PFSK-1 (cell line): ENCODE measurements at regions not wholly inside any gene's neighbourhood (a gene's known extent, or its start where the extent isn't known, plus 50 kb on each side); places are given as distances from the start of the nearest gene placed in this dataset.

Experiments used
- FOXP2 ChIP-seq: optimal IDR thresholded peaks from 2 replicates; pipeline ENCODE3; 2011; ENCODE audit warnings: borderline replicate concordance, control low read depth, inconsistent platforms; ENCODE audit not compliant: insufficient read depth; ENCODE audit errors: extremely low read length, extremely low read depth
- POLR2AphosphoS5 ChIP-seq: IDR thresholded peaks from 2 replicates; pipeline ENCODE4 v1.6.1; 2012; ENCODE audit warnings: low read depth, mild to moderate bottlenecking, control low read depth, low read length, moderate library complexity
- REST ChIP-seq, 2 experiments: IDR thresholded peaks; 2 replicates each; pipeline versions ENCODE4 v1.6.1 to v1.8.0; 2011 to 2012; ENCODE audit warnings: low read depth in 2 of 2, low read length in 2 of 2, control low read depth in 1 of 2, inconsistent platforms in 1 of 2, mild to moderate bottlenecking in 1 of 2, moderate library complexity in 1 of 2; ENCODE audit not compliant: insufficient read depth in 1 of 2
- SIN3A ChIP-seq: IDR thresholded peaks from 2 replicates; pipeline ENCODE4 v1.6.1; 2012; ENCODE audit warnings: mild to moderate bottlenecking, low read length, moderate library complexity, borderline replicate concordance; ENCODE audit not compliant: insufficient read depth
- TAF1 ChIP-seq: IDR thresholded peaks from 2 replicates; pipeline ENCODE4 v1.6.1; 2012; ENCODE audit warnings: low read length, control low read depth, borderline replicate concordance; ENCODE audit not compliant: insufficient read depth

GRCh38 chr3:102593812-102594602 lies 159.2 kb downstream of the ZPLD1 start:
- TF ChIP-seq REST (IDR thresholded peaks at IDR 0.05; ENCODE audit: insufficient read depth in 1 of 2, low read depth in 2 of 2, low read length in 2 of 2) = no peak
- no peak for TF ChIP-seq TAF1
- no peak for TF ChIP-seq FOXP2
- no peak for TF ChIP-seq POLR2AphosphoS5
- no peak for TF ChIP-seq SIN3A

- TF ChIP-seq SIN3A (no peak), FOXP2 (no peak), TAF1 (no peak), REST (IDR thresholded peaks at IDR 0.05; ENCODE audit: insufficient read depth in 1 of 2, low read depth in 2 of 2, low read length in 2 of 2) (no peak)
These were observed 160.2 kb downstream of the ZPLD1 start for GRCh38 chr3:102595057-102595456.

DNA sequence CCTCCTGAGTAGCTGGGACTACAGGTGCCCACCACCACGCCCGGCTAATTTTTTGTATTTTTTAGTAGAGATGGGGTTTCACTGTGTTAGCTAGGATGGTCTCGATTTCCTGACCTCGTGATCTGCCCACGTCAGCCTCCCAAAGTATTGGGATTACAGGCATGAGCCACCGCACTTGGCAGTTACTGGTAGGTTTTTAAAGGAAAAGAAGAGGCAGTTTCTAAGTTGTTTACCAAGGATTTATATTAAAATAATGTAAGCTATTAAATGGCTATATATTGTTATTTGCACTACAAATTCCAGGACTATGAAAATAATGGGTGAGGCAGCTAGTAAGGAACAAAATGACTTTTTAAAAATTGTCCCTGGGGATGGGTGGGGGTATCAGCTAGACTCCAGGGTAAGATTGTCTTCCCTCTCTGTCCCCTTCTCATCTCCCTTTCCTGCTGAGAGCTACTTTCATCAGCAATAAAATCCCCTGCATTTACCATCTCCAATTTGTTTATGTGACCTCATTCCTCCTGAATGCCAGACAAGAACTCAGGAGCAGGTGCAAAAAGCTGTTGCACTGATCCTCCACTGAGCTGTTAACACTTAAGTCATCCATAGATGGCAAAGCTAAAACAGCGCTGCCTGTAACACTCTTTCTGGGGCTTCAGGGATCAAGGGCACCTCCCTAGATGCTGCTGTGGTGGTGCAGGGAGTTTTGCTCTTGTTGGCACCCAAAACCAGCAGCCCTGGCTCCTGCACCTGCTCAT lies 165.2 kb downstream of the ZPLD1 start:
- TF ChIP-seq SIN3A = no peak
- no peak for TF ChIP-seq REST (IDR thresholded peaks at IDR 0.05; ENCODE audit: insufficient read depth in 1 of 2, low read depth in 2 of 2, low read length in 2 of 2)
- TF ChIP-seq POLR2AphosphoS5 = no peak
- TF ChIP-seq TAF1 = no peak

- TF ChIP-seq POLR2AphosphoS5 = no peak
- no peak for TF ChIP-seq TAF1
- no peak for TF ChIP-seq REST (IDR thresholded peaks at IDR 0.05; ENCODE audit: insufficient read depth in 1 of 2, low read depth in 2 of 2, low read length in 2 of 2)
- TF ChIP-seq FOXP2 = no peak
- no peak for TF ChIP-seq SIN3A
These were observed 170.3 kb downstream of the ZPLD1 start for GRCh38 chr3:102605153-102605552.
